ENCODE measurements at regions not wholly inside any gene's neighbourhood (a gene's known extent, or its start where the extent isn't known, plus 50 kb on each side); places are given as distances from the start of the nearest gene placed in this dataset.

DNA sequence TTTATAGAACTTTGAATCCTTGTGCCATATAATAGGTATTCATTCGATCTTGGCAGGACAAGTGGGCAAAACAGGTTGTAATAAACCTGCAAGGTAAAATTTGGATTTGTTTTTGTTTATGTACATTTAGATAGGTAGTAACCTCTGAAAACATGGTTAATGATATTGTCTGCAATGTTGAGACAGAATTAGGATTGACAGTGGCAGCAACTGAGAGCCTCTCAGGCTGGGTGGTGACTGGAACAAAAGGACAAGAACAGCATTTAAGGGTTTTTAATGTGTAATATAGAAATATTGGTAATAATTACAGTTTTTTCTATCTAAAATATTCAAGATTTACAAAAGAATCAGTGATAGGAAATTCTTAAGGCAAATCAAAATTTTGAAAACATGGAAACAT is 382.0 kb downstream of the TFAP2B start:
- H3K4me1 ChIP-seq (ENCODE audit: insufficient read depth, low read length) = no peaks in the 10 kb centered on the region
- no peak overlapping the region for H3K4me2 ChIP-seq (ENCODE audit: low read depth, low read length)
- H3K27ac ChIP-seq (ENCODE audit: extremely low read length, insufficient read depth, low read length) = no peak overlapping the region
- TF ChIP-seq, protein P1, sequence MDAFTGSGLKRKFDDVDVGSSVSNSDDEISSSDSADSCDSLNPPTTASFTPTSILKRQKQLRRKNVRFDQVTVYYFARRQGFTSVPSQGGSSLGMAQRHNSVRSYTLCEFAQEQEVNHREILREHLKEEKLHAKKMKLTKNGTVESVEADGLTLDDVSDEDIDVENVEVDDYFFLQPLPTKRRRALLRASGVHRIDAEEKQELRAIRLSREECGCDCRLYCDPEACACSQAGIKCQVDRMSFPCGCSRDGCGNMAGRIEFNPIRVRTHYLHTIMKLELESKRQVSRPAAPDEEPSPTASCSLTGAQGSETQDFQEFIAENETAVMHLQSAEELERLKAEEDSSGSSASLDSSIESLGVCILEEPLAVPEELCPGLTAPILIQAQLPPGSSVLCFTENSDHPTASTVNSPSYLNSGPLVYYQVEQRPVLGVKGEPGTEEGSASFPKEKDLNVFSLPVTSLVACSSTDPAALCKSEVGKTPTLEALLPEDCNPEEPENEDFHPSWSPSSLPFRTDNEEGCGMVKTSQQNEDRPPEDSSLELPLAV (CRISPR knock-in tag; conservative IDR thresholded peaks at IDR 0.05; ENCODE audit: low read depth) = no peak
- TF ChIP-seq ZNF207 (IDR thresholded peaks at IDR 0.05; ENCODE audit: borderline replicate concordance) (no peak), ZNF589 (CRISPR knock-in tag; conservative IDR thresholded peaks at IDR 0.05) (no peak), THAP11 (CRISPR knock-in tag; IDR thresholded peaks at IDR 0.05) (no peak), ZNF367 (CRISPR knock-in tag; IDR thresholded peaks at IDR 0.05; ENCODE audit: borderline replicate concordance) (no peak), ZBTB21 (CRISPR knock-in tag; IDR thresholded peaks at IDR 0.05) (no peak), SP4 (CRISPR knock-in tag; IDR thresholded peaks at IDR 0.05) (no peak), ZNF7 (CRISPR knock-in tag; IDR thresholded peaks at IDR 0.05) (no peak), ETV6 (CRISPR knock-in tag; conservative IDR thresholded peaks at IDR 0.05) (no peak), ZFP37 (CRISPR knock-in tag; IDR thresholded peaks at IDR 0.05; ENCODE audit: borderline replicate concordance) (no peak), SPEN (CRISPR knock-in tag; IDR thresholded peaks at IDR 0.05; ENCODE audit: low read depth) (no peak), GLI4 (CRISPR knock-in tag; IDR thresholded peaks at IDR 0.05; ENCODE audit: borderline replicate concordance) (no peak)
- TF ChIP-seq, protein P2, sequence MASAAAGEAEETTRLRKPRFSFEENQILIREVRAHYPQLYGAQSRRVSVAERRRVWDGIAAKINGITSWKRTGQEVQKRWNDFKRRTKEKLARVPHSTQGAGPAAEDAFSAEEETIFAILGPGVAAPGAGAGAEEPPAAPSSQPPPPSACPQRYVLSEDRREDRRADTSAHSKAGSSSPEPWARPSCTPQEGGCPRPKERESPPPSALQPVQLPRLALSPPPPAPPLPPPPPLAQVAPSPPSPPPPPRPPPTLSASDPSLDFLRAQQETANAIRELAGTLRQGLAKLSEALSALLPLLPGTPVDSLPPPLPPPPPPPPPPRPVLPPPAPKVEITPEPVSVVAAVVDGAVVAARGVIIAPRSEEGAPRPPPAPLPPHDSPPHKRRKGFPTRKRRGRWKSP (CRISPR knock-in tag; IDR thresholded peaks at IDR 0.05) = no peak
- TF ChIP-seq, protein P3, sequence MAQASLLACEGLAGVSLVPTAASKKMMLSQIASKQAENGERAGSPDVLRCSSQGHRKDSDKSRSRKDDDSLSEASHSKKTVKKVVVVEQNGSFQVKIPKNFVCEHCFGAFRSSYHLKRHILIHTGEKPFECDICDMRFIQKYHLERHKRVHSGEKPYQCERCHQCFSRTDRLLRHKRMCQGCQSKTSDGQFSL (CRISPR knock-in tag; IDR thresholded peaks at IDR 0.05) = no peak
- TF ChIP-seq, protein P4, sequence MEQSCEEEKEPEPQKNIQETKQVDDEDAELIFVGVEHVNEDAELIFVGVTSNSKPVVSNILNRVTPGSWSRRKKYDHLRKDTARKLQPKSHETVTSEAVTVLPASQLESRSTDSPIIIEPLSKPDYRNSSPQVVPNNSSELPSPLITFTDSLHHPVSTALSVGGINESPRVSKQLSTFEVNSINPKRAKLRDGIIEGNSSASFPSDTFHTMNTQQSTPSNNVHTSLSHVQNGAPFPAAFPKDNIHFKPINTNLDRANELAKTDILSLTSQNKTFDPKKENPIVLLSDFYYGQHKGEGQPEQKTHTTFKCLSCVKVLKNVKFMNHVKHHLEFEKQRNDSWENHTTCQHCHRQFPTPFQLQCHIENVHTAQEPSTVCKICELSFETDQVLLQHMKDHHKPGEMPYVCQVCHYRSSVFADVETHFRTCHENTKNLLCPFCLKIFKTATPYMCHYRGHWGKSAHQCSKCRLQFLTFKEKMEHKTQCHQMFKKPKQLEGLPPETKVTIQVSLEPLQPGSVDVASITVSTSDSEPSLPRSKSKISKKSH (CRISPR knock-in tag; IDR thresholded peaks at IDR 0.05; ENCODE audit: borderline replicate concordance) = no peak
- TF ChIP-seq, protein P5, sequence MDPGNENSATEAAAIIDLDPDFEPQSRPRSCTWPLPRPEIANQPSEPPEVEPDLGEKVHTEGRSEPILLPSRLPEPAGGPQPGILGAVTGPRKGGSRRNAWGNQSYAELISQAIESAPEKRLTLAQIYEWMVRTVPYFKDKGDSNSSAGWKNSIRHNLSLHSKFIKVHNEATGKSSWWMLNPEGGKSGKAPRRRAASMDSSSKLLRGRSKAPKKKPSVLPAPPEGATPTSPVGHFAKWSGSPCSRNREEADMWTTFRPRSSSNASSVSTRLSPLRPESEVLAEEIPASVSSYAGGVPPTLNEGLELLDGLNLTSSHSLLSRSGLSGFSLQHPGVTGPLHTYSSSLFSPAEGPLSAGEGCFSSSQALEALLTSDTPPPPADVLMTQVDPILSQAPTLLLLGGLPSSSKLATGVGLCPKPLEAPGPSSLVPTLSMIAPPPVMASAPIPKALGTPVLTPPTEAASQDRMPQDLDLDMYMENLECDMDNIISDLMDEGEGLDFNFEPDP (CRISPR knock-in tag; conservative IDR thresholded peaks at IDR 0.05) = no peak
- TF ChIP-seq, protein P6, sequence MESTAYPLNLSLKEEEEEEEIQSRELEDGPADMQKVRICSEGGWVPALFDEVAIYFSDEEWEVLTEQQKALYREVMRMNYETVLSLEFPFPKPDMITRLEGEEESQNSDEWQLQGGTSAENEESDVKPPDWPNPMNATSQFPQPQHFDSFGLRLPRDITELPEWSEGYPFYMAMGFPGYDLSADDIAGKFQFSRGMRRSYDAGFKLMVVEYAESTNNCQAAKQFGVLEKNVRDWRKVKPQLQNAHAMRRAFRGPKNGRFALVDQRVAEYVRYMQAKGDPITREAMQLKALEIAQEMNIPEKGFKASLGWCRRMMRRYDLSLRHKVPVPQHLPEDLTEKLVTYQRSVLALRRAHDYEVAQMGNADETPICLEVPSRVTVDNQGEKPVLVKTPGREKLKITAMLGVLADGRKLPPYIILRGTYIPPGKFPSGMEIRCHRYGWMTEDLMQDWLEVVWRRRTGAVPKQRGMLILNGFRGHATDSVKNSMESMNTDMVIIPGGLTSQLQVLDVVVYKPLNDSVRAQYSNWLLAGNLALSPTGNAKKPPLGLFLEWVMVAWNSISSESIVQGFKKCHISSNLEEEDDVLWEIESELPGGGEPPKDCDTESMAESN (CRISPR knock-in tag; conservative IDR thresholded peaks at IDR 0.05) = no peak
- no peak overlapping the region for H3K4me3 ChIP-seq (replicated peaks in 1 of 3; ENCODE audit: insufficient read depth in 1 of 3, low read depth in 2 of 3, low read length in 3 of 3)
- WGBS (ENCODE audit: low lambda C conversion rate) = 0% methylated on average over 1 of the region's 1 CpG
- no peak overlapping the region for H3K9ac ChIP-seq (ENCODE audit: insufficient read depth, low read depth, low read length)
- no peaks in the 10 kb centered on the region for H3K9me3 ChIP-seq (ENCODE audit: low read length)
- in situ Hi-C loops (cut with HindIII; ENCODE audit: extremely low pct_ligation_motif_present, low pct_unique_long_range_greater_than_20kb) (no loop called here), intact Hi-C loops (cut with micrococcal nuclease; ENCODE audit: unreplicated experiment) (no loop called here)
- no peaks in the 10 kb centered on the region for H3K79me2 ChIP-seq (ENCODE audit: insufficient read depth, low read length)
- H3K36me3 ChIP-seq (replicated peaks in 1 of 2; ENCODE audit: control insufficient read depth in 1 of 2, insufficient read depth in 2 of 2, low read length in 2 of 2) = no peaks in the 10 kb centered on the region
- no peak for ATAC-seq
- H2AFZ ChIP-seq (ENCODE audit: low read length) = no peak overlapping the region
- no peak for DNase-seq (ENCODE audit: low spot score)
- no peak for FAIRE-seq
- no peaks in the 10 kb centered on the region for H3K27me3 ChIP-seq (ENCODE audit: control insufficient read depth in 1 of 2, insufficient read depth in 2 of 2, low read length in 2 of 2)
- POLR2A ChIA-PET = no interaction called here
- H4K20me1 ChIP-seq (ENCODE audit: insufficient read depth, low read length) = no peaks in the 10 kb centered on the region
- CTCF ChIA-PET (ENCODE audit: low intra/inter-chr PET ratio, low total read pairs) = no interaction called here
- BruUV-seq (replicated peaks) = no TSS peak
